ES-I3 (cell line): ENCODE measurements at regions not wholly inside any gene's neighbourhood (a gene's known extent, or its start where the extent isn't known, plus 50 kb on each side); places are given as distances from the start of the nearest gene placed in this dataset.
"Not testable (repeated sequence)": the region's sequence is repeated elsewhere in the genome, so short reads cannot be mapped to it uniquely, and the experiment has no call there.

Experiments
- H3K36me3 ChIP-seq: 2 replicates; pipeline ENCODE4 v1.6.1; 2013; ENCODE audit warnings: mild to moderate bottlenecking, low read length, control low read depth, moderate library complexity; ENCODE audit not compliant: insufficient read depth
- H3K4me1 ChIP-seq: 2 replicates; pipeline ENCODE4 v1.6.1; 2013; ENCODE audit warnings: mild to moderate bottlenecking, control low read depth, low read length; ENCODE audit not compliant: insufficient read depth
- H3K9ac ChIP-seq: 2 replicates; pipeline ENCODE4 v1.6.1; 2013; ENCODE audit warnings: low read depth, mild to moderate bottlenecking, low read length, moderate library complexity
- H3K9me3 ChIP-seq: 2 replicates; pipeline ENCODE4 v1.6.1; 2013; ENCODE audit warnings: mild to moderate bottlenecking, low read length, moderate library complexity; ENCODE audit not compliant: control insufficient read depth, insufficient read depth

DNA sequence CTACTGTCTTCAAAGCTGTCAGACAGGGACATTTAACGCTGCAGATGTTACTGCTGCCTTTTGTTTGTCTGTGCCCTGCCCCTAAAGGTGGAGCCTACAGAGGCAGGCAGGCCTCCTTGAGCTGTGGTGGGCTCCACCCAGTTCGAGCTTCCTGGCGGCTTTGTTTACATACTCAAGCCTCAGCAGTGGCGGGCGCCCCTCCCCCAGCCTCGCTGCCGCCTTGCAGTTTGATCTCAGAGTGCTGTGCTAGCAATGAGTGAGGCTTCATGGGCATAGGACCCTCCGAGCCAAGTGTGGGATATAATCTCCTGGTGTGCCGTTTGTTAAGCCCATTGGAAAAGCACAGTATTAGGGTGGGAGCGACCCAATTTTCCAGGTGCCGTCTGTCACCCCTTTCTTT, 609.8 kb upstream of the MDGA2 start:
- not testable (repeated sequence) for H3K4me1 ChIP-seq, H3K9ac ChIP-seq, H3K9me3 ChIP-seq, H3K36me3 ChIP-seq

DNA sequence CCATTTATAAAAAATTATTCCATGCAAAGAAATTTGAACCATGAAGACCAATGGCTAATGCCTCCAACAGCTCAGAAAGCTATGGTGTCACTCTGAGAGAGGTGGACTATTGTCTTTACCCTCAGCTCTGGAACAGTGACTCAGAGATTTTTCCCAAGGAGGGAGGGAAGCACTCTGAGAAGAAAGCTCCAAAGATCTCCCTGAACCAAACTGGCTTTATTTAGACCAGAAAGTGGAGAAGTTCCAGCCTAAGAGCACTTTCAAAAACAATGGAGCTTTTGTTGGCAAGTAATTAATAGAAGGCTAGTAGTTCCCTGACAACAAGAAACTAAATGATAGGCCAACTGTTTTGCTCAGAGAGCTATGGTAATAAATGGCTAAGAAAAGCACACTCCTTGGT, 599.9 kb upstream of the MDGA2 start:
- Histone ChIP-seq H3K9me3 (no peaks in the 10 kb centered on the region), H3K36me3 (no peaks in the 10 kb centered on the region), H3K4me1 (peaks cover 36% of the 10 kb centered on the region), H3K9ac (no peak overlapping the region)

DNA sequence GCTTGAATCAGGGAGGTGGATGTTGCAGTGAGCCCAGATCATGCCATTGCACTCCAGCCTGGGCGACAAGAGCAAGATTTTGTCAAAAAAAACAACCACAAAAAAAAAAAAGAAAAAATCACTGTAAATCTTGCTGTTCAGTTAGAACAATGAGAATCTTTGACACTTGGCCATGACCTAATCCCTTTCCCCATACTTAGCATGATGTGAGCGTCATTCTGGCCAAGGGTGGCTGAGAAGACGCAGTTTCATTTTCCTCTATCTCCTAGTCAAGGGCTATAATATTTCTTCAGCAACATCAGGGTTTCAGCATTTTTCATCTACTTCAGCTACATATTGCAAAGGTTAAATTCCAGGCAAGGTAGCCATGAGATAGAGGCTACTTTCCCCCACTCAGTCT, 599.4 kb upstream of the MDGA2 start:
- Histone ChIP-seq H3K36me3 (no peaks in the 10 kb centered on the region), H3K4me1 (peaks cover 36% of the 10 kb centered on the region), H3K9ac (no peak overlapping the region), H3K9me3 (no peaks in the 10 kb centered on the region)

- Histone ChIP-seq H3K36me3 (peaks cover 12% of the 10 kb centered on the region), H3K9ac (peak overlapping the region; percentile 83), H3K4me1 (peaks cover 25% of the 10 kb centered on the region)
- not testable (repeated sequence) for H3K9me3 ChIP-seq
Observed at GRCh38 chr14:48267926-48268325, 592.5 kb upstream of the MDGA2 start.

DNA sequence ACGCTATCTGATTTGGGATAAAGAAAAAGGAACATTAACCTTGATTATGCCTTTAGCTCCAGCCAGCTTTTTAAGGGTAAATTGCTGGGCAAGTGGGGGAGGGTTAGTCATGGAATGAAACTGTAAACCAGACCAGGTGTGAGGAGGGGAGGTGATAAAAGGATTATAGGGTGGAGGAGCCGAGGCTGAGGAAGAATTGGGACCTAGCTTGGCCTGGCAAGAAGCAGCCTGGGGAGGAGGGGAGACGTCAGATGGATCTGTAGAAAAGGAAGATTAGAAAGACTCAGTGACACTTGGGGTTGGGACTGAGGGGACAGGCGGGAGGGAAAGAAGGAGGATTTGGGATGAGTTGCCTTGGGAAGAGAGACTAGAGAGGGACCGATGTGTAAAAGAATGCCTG, 590.8 kb upstream of the MDGA2 start:
- Histone ChIP-seq H3K4me1 (peaks cover 33% of the 10 kb centered on the region), H3K9ac (peak overlapping the region; percentile 83), H3K36me3 (peaks cover 20% of the 10 kb centered on the region)
- H3K9me3 ChIP-seq = not testable (repeated sequence)

DNA sequence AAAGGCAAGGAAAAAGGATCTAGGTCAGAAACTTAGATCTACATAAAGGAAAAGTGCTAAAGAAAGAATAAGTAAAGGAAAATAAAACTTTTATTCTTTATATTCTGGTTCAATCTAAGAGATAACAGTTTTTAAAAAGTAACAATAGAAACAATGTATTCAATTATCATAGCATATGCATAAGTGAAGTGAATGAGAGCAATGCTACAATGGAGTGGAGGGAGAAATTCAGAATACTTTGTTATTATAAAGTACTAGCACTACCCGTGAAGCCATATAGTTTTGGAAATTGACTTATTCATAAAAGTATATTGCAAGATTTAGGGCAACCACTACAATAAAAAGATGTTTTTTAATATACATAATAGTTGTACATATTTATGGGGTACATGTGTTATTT, 586.0 kb upstream of the MDGA2 start:
- no peaks in the 10 kb centered on the region for H3K9me3 ChIP-seq
- peak overlapping the region; percentile 75; the same call in 1 of the 2 replicates for H3K9ac ChIP-seq

DNA sequence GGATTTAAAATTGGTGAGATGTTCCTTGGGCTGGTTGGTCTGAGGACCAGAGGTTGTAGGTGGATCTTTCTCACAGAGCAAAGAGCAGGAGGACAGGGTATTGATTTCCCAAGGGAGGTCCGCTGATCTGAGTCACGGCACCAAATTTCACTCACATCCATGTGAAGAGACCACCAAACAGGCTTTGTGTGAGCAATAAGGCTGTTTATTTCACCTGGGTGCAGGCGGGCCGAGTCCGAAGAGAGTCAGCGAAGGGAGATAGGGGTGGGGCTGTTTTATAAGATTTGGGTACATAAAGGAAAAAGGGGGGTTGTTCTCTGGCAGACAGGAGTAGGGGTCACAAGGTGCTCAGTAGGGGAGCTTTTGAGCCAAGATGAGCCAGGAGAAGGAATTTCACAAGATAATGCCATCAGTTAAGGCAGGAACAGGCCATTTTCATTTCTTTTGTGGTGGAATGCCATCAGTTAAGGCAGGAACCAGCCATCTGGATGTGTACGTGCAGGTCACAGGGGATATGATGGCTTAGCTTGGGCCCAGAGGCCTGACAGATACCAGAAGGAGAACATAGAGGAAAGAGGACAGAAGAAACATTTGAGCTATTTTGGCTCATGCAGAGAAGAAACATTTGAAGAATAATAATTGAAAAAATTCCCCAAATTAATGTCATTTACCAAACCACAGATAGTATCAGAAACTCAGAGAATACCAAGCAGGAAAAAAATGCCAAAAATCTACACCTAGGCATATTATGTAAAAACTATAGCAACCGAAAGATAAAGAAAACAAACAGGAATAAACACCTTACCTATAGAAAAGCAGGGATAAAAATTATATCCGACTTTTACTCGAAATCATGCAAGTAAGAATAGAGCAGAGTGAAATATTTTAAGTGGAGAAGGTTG, 585.2 kb upstream of the MDGA2 start:
- Histone ChIP-seq H3K9ac (peak overlapping the region; percentile 75), H3K4me1 (peaks cover 16% of the 10 kb centered on the region)

More for the DNA sequence above, 586.0 kb upstream of the MDGA2 start:
- H3K36me3 ChIP-seq = peaks cover 30% of the 10 kb centered on the region
- peaks cover 16% of the 10 kb centered on the region for H3K4me1 ChIP-seq

DNA sequence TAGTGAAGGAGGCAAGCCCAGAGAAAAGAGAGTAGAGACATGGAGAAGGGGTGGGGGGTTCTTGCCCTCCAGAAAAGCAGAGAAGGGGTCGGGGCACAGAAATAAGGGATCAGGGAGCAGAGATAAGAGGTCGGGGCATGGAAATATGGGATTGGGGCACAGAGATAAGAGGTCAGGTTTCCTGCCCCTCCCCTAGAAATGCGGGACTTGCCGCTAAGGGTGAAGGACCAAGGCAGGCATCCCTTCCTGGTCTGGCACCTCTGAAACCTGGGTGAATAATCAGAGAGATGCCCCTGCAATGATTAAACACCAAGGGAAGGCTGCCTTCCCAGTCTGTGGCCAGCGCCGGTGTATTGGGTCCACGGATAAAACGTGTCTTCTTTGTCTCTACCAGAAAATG, 584.5 kb upstream of the MDGA2 start:
- Histone ChIP-seq H3K36me3 (peaks cover 30% of the 10 kb centered on the region), H3K4me1 (peaks cover 16% of the 10 kb centered on the region), H3K9ac (peak overlapping the region; percentile 75)
- not testable (repeated sequence) for H3K9me3 ChIP-seq

More for the DNA sequence above, 585.2 kb upstream of the MDGA2 start:
- H3K9me3 ChIP-seq = not testable (repeated sequence)
- peaks cover 27% of the 10 kb centered on the region for H3K36me3 ChIP-seq

GRCh38 chr14:48259232-48259631, 583.8 kb upstream of the MDGA2 start:
- H3K9me3 ChIP-seq = not testable (repeated sequence)
- Histone ChIP-seq H3K9ac (peak overlapping the region; percentile 75), H3K36me3 (peaks cover 30% of the 10 kb centered on the region), H3K4me1 (peaks cover 16% of the 10 kb centered on the region)

DNA sequence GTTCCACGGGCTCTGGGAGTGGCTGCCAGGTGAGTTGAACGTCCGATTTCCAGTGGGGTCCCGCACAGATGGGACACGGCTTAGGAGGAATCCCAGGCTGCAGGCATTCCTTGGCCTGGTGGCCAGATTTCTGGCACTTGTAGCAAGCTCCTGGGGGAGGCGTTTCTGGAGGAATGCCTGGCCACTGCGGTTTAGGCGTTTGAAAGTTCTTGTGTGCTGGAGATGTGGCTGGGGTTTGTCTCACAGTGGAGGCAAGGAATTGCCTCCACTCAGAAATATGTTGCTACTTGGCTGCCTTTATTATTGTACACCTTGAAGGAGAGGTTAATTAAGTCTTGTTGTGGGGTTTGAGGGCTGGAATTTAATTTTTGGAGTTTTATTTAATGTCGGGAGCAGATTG, 583.3 kb upstream of the MDGA2 start:
- peaks cover 19% of the 10 kb centered on the region for H3K4me1 ChIP-seq
- peak overlapping the region; percentile 75 for H3K9ac ChIP-seq
- H3K9me3 ChIP-seq = not testable (repeated sequence)
- peaks cover 35% of the 10 kb centered on the region for H3K36me3 ChIP-seq

DNA sequence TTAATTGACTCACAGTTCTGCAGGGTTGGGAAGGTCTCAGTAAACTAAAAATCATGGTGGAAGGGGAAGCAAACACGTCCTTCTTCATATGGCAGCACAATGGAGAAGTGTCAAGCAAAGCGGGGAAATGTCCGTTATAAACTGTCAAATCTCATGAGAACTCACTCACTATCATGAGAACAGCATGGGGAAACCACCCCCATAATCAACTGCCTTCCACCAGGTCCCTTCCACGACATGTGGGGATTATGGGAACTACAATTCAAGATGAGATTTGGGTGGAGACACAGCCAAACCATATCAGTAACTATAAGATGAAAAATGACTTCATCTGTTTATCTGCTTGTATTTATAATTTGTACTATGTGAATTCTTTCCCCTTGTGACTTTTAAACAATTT, 577.6 kb upstream of the MDGA2 start:
- Histone ChIP-seq H3K4me1 (0 out of 2 replicates have a peak, but pooled peaks cover 6% of the 10 kb centered on the region), H3K9me3 (no peaks in the 10 kb centered on the region), H3K36me3 (peaks cover 25% of the 10 kb centered on the region), H3K9ac (peak overlapping the region; percentile 1; the same call in 1 of the 2 replicates)

DNA sequence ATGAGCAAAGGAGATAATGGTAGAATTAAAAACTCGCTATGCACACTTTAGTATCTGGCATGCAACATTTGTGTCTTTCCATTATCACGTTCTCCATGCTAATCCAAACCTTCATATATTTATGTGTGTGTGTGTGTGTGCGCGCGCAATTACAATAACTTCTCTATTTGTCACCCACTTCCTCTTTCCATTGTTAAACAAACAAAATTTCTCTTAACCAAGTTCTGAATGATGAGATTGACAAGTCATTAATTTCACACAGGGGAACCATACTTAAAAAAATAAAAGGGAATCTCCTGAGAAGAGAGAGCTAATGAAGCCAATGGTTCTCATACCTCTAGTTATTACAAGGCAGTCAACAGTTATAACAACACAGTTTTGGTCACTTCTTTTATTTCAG, 575.9 kb upstream of the MDGA2 start:
- Histone ChIP-seq H3K4me1 (0 out of 2 replicates have a peak, but pooled peaks cover 6% of the 10 kb centered on the region), H3K9ac (no peak overlapping the region), H3K9me3 (no peaks in the 10 kb centered on the region), H3K36me3 (peaks cover 21% of the 10 kb centered on the region)

- Histone ChIP-seq H3K4me1 (0 out of 2 replicates have a peak, but pooled peaks cover 6% of the 10 kb centered on the region), H3K36me3 (peaks cover 19% of the 10 kb centered on the region), H3K9ac (no peak overlapping the region), H3K9me3 (no peaks in the 10 kb centered on the region)
Observed at GRCh38 chr14:48250575-48250974, 575.2 kb upstream of the MDGA2 start.

DNA sequence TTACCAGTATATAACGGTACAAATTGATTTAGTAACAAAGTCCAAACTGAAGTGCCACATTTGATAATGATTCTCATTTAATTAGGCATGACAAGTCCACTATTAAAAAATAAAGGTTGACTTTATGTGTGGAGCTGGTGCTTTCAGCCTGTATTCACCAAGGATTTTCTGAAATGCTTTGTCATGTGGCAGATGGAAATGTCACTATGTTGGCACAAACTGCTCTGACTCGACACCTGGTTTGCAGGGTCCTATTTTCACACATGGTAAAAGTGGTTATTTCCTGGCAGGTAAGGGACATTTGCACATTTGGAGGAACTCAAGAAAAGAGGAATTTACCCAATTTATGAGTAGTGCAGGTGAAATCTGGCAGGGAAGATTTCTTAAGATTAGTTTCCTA, 572.6 kb upstream of the MDGA2 start:
- H3K36me3 ChIP-seq = peaks cover 6% of the 10 kb centered on the region; the same call in 1 of the 2 replicates
- H3K9me3 ChIP-seq = no peaks in the 10 kb centered on the region
- H3K4me1 ChIP-seq = no peaks in the 10 kb centered on the region
- H3K9ac ChIP-seq = no peak overlapping the region

GRCh38 chr14:48243900-48244299, 568.5 kb upstream of the MDGA2 start:
- Histone ChIP-seq H3K9ac (no peak overlapping the region), H3K4me1 (no peaks in the 10 kb centered on the region), H3K36me3 (no peaks in the 10 kb centered on the region), H3K9me3 (no peaks in the 10 kb centered on the region)
